OCI-LY1 (cell line): ENCODE measurements at regions not wholly inside any gene's neighbourhood (a gene's known extent, or its start where the extent isn't known, plus 50 kb on each side); places are given as distances from the start of the nearest gene placed in this dataset.

Source experiments
- H2AFZ ChIP-seq: fragments of 200-600 bp; sonication (generic), shearing (Covaris generic); 2 replicates; pipeline ENCODE4 v1.6.0; 2014; ENCODE audit warnings: antibody characterized with exemption, mild to moderate bottlenecking, low read length
- H3F3A ChIP-seq: fragments of 200-600 bp; sonication (generic), shearing (Covaris generic); 2 replicates; pipeline ENCODE4 v1.6.0; 2014; ENCODE audit warnings: mild to moderate bottlenecking, antibody characterized with exemption, low read length, moderate library complexity; ENCODE audit not compliant: insufficient read depth
- H3K27ac ChIP-seq: fragments of 200-600 bp; sonication (generic); 2 replicates; pipeline ENCODE4 v1.5.1; 2014; ENCODE audit warnings: low read length, mixed run types, mild to moderate bottlenecking, low read depth; ENCODE audit not compliant: poor library complexity, severe bottlenecking
- H3K27me3 ChIP-seq: fragments of 200-600 bp; sonication (generic); 2 replicates; pipeline ENCODE4 v1.6.0; 2014; ENCODE audit warnings: antibody characterized with exemption, mild to moderate bottlenecking, low read length, moderate library complexity; ENCODE audit not compliant: insufficient read depth
- H3K36me3 ChIP-seq: fragments of 200-600 bp; sonication (generic); 2 replicates; pipeline ENCODE4 v1.6.1; 2014; ENCODE audit warnings: mild to moderate bottlenecking, antibody characterized with exemption, low read length, moderate library complexity, mixed read lengths; ENCODE audit not compliant: insufficient read depth
- H3K4me1 ChIP-seq: fragments of 200-600 bp; sonication (generic); 2 replicates; pipeline ENCODE4 v1.5.1; 2014; ENCODE audit warnings: mild to moderate bottlenecking, low read length, moderate library complexity; ENCODE audit not compliant: insufficient read depth, severe bottlenecking
- H3K4me2 ChIP-seq: fragments of 200-600 bp; sonication (generic), shearing (Covaris generic); 2 replicates; pipeline ENCODE4 v1.6.1; 2014; ENCODE audit warnings: low read length
- H3K4me3 ChIP-seq: fragments of 200-600 bp; sonication (generic); 2 replicates; pipeline ENCODE4 v1.5.1; 2014; ENCODE audit warnings: low read length, low read depth, mild to moderate bottlenecking, mixed read lengths; ENCODE audit not compliant: poor library complexity, severe bottlenecking
- H3K79me2 ChIP-seq: fragments of 200-600 bp; shearing (Covaris generic); 2 replicates; pipeline ENCODE4 v1.6.1; 2016; ENCODE audit warnings: mixed run types, low read length, mixed read lengths; ENCODE audit not compliant: insufficient read depth
- H3K9ac ChIP-seq: fragments of 200-600 bp; sonication (generic), shearing (Covaris generic); 2 replicates; pipeline ENCODE4 v1.6.1; 2014; ENCODE audit warnings: mild to moderate bottlenecking, low read length, mixed read lengths
- H3K9me2 ChIP-seq: fragments of 200-600 bp; sonication (generic), shearing (Covaris generic); 2 replicates; pipeline ENCODE4 v1.6.1; 2014; ENCODE audit warnings: low read depth, mild to moderate bottlenecking, low read length, mixed read lengths
- H3K9me3 ChIP-seq: fragments of 200-600 bp; shearing (Covaris generic); 2 replicates; pipeline ENCODE4 v1.6.1; 2014; ENCODE audit warnings: low read length, mixed read lengths
- H4K20me1 ChIP-seq: fragments of 200-600 bp; sonication (generic), shearing (Covaris generic); 2 replicates; pipeline ENCODE4 v1.6.0; 2016; ENCODE audit warnings: mild to moderate bottlenecking, low read length; ENCODE audit not compliant: insufficient read depth
- EZH2 ChIP-seq: fragments of 200-600 bp; sonication (generic), shearing (Covaris generic); IDR thresholded peaks from 2 replicates; pipeline ENCODE4 v1.8.0; 2017; ENCODE audit warnings: borderline replicate concordance, mixed run types, mild to moderate bottlenecking, antibody characterized with exemption, low read length, moderate library complexity, mixed read lengths
- TF ChIP-seq, protein P1 (sequence below): fragments of 200-600 bp; sonication (generic), shearing (Covaris generic); IDR thresholded peaks from 2 replicates; pipeline ENCODE4 v1.5.1; 2017; ENCODE audit warnings: mild to moderate bottlenecking, antibody characterized with exemption, low read length, moderate library complexity, mixed read lengths

DNA sequence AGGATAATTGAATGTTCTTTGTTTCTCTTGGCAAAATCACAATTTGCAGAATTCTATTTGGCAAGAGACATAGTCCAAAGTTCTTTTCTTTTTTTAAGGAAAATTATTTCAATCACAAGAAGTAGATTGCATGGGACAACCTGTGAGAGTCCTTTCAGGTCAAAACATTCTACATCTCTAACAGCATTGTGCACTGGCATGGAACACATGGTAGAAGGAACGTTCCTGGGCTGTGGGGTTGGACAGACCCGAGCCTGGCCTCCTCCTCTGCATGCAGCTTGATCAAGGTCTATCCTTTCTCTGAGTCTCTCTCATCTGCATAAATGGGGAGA lies 88.6 kb upstream of the CPSF6 start:
- H3K4me2 ChIP-seq: no peak overlapping the region
- no peak overlapping the region for H2AFZ ChIP-seq
- H3K9me2 ChIP-seq: no peaks in the 10 kb centered on the region
- no peaks in the 10 kb centered on the region; the same call in 1 of the 2 replicates for H3K27me3 ChIP-seq
- H3K4me3 ChIP-seq: no peak overlapping the region
- H3K36me3 ChIP-seq: no peaks in the 10 kb centered on the region
- H4K20me1 ChIP-seq: no peaks in the 10 kb centered on the region
- H3F3A ChIP-seq: no peaks in the 10 kb centered on the region
- no peaks in the 10 kb centered on the region for H3K79me2 ChIP-seq
- H3K9ac ChIP-seq: no peak overlapping the region
- TF ChIP-seq EZH2: no peak
- TF ChIP-seq, protein P1, sequence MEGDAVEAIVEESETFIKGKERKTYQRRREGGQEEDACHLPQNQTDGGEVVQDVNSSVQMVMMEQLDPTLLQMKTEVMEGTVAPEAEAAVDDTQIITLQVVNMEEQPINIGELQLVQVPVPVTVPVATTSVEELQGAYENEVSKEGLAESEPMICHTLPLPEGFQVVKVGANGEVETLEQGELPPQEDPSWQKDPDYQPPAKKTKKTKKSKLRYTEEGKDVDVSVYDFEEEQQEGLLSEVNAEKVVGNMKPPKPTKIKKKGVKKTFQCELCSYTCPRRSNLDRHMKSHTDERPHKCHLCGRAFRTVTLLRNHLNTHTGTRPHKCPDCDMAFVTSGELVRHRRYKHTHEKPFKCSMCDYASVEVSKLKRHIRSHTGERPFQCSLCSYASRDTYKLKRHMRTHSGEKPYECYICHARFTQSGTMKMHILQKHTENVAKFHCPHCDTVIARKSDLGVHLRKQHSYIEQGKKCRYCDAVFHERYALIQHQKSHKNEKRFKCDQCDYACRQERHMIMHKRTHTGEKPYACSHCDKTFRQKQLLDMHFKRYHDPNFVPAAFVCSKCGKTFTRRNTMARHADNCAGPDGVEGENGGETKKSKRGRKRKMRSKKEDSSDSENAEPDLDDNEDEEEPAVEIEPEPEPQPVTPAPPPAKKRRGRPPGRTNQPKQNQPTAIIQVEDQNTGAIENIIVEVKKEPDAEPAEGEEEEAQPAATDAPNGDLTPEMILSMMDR: no peak
- peaks cover 11% of the 10 kb centered on the region for H3K4me1 ChIP-seq
- H3K27ac ChIP-seq: no peak overlapping the region
- no peaks in the 10 kb centered on the region for H3K9me3 ChIP-seq

DNA sequence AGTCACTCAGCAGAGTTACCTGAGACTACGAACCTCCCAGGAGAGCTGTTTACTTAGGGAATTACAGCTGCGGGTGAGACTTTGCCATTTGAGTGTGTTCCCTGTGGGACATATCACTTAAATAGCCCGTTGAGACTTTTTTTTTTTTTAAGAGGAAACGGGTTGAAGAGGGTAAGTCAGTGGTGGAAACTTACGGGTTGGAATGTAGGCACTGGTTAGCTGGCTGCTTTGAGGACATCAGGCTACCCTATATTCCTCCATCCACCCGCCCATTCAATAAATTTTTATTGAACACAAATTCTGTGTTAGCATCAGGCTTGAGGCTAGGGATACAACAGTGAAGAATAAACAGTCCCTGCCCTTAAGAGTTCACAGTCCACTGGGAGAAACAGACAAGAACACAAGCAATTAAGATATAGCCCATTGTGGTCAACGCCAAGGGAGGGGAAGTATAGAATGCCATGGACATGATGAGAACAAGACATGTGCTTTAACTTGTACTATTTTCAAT lies 88.1 kb upstream of the CPSF6 start:
- Histone ChIP-seq H3K9ac (no peak overlapping the region), H3K4me1 (peaks cover 11% of the 10 kb centered on the region), H3K79me2 (no peaks in the 10 kb centered on the region), H3K9me2 (no peaks in the 10 kb centered on the region), H2AFZ (no peak overlapping the region), H3K27ac (no peak overlapping the region), H3K4me3 (no peak overlapping the region), H3K27me3 (no peaks in the 10 kb centered on the region; the same call in 1 of the 2 replicates), H3K36me3 (no peaks in the 10 kb centered on the region), H3K4me2 (no peak overlapping the region), H3F3A (no peaks in the 10 kb centered on the region), H3K9me3 (no peaks in the 10 kb centered on the region), H4K20me1 (no peaks in the 10 kb centered on the region)
- TF ChIP-seq, protein P1: no peak
- TF ChIP-seq EZH2: no peak

DNA sequence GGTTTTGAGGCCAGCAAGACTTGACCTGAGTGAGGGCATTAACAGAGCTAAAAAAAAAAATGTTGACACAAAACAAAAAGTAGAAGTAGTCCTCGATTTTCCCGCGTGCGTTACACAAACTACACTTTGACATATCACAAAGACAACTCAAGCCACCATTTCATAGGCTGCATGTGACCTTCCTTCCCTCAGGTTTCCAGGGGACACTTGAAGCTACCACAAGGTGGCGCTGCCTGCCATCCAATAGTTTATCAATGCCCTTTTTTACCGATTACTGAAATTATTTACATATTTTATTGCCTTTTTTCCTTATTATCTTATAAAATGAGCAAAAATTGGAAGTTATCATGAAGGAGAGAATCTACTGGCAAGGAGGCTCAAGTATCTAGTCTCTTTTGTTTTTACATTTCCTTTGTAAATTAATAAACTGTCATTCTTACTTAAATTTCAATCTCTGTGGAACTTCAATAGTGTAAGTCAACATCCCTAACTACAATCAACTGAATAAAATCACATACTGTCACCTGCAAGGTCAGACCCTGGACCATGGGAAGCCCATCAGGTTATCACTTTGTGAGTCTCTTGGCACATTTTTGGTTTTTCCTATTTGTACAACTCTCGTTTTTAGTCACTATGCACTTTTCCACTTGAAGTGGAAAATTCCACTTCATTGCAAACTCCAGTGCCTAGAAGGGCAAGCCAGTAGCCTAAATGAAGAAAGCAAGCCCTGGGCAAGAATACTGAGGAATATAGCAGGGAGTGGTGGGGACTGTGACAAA lies 84.6 kb upstream of the CPSF6 start:
- no peak overlapping the region for H3K4me2 ChIP-seq
- H3K9me2 ChIP-seq: no peaks in the 10 kb centered on the region
- no peak overlapping the region for H3K9ac ChIP-seq
- no peak overlapping the region for H2AFZ ChIP-seq
- no peaks in the 10 kb centered on the region for H3K79me2 ChIP-seq
- H3K4me1 ChIP-seq: peaks cover 15% of the 10 kb centered on the region
- no peak overlapping the region for H3K4me3 ChIP-seq
- H3K27ac ChIP-seq: no peak overlapping the region
- no peaks in the 10 kb centered on the region for H3K36me3 ChIP-seq
- H3K9me3 ChIP-seq: no peaks in the 10 kb centered on the region
- no peaks in the 10 kb centered on the region; the same call in 1 of the 2 replicates for H3K27me3 ChIP-seq
- no peaks in the 10 kb centered on the region for H4K20me1 ChIP-seq
- TF ChIP-seq, protein P1: peak; percentile 97
- TF ChIP-seq EZH2: no peak
- no peaks in the 10 kb centered on the region for H3F3A ChIP-seq
